Lung (tissue), 11 donors: ENCODE measurements at regions not wholly inside any gene's neighbourhood (a gene's known extent, or its start where the extent isn't known, plus 50 kb on each side); places are given as distances from the start of the nearest gene placed in this dataset.

Experiments used
- ATAC-seq: fragments of 200-7000 bp; cut with Tn5 transposase; one replicate; pipeline ENCODE4 v1.9.1; 2020; ENCODE audit warnings: moderate number of reproducible peaks; ENCODE audit not compliant: insufficient read depth, low FRiP score
- DNase-seq, 3 donors: peaks; one replicate each; pipeline ENCODE4 v3.0.0-alpha.2; 2013 to 2017
- H3K27ac ChIP-seq, 2 donors: one replicate each; pipeline ENCODE4 v1.5.1; 2013; ENCODE audit warnings: mild to moderate bottlenecking in 2 of 2, moderate library complexity in 2 of 2, control low read depth in 1 of 2, inconsistent platforms in 1 of 2, low read depth in 1 of 2, low read length in 1 of 2
- H3K27me3 ChIP-seq, 3 donors: one replicate each; pipeline ENCODE4 v1.5.1; 2013; ENCODE audit warnings: low read length in 2 of 3; ENCODE audit not compliant: control insufficient read depth in 3 of 3, insufficient read depth in 3 of 3
- H3K36me3 ChIP-seq, 4 donors: one replicate each; pipeline ENCODE4 v1.5.1; 2013; ENCODE audit warnings: low read length in 4 of 4, mild to moderate bottlenecking in 1 of 4, moderate library complexity in 1 of 4; ENCODE audit not compliant: control insufficient read depth in 4 of 4, insufficient read depth in 4 of 4
- H3K4me1 ChIP-seq, 5 donors: one replicate each; pipeline ENCODE4 v1.5.1; 2013; ENCODE audit warnings: low read length in 5 of 5, mild to moderate bottlenecking in 2 of 5, moderate library complexity in 1 of 5; ENCODE audit not compliant: control insufficient read depth in 5 of 5, insufficient read depth in 5 of 5
- H3K4me3 ChIP-seq: one replicate; pipeline ENCODE4 v1.5.1; 2013; ENCODE audit warnings: mild to moderate bottlenecking, control low read depth, moderate library complexity
- H3K9ac ChIP-seq, 2 donors: one replicate each; pipeline ENCODE4 v1.5.1; 2013; ENCODE audit warnings: low read length in 2 of 2, control low read depth in 1 of 2; ENCODE audit not compliant: insufficient read depth in 1 of 2
- H3K9me3 ChIP-seq, 4 donors: one replicate each; pipeline ENCODE4 v1.5.1; 2013; ENCODE audit warnings: low read length in 3 of 4, mild to moderate bottlenecking in 1 of 4, moderate library complexity in 1 of 4; ENCODE audit not compliant: control insufficient read depth in 4 of 4, insufficient read depth in 3 of 4
- WGBS, 2 donors: extraction: QIAGEN DNeasy Blood & Tissue Kit; methylation state at CpG; one replicate each; pipeline ENCODE4 v1.1.7; 2013; 5-methylcytosine and 5-hydroxymethylcytosine counted together
- TF ChIP-seq, protein P1 (sequence below): IDR thresholded peaks from 2 replicates; pipeline ENCODE4 v1.5.1; 2012; ENCODE audit warnings: mild to moderate bottlenecking; ENCODE audit errors: control extremely low read depth, extremely low read depth
- donor health status: control.
- donor health status: control.
- donor health status: Bipolar disorder and iron deficiency.
- donor health status: healthy.
- donor health status: DM: yes; HTN: yes; CAD: no.

DNA sequence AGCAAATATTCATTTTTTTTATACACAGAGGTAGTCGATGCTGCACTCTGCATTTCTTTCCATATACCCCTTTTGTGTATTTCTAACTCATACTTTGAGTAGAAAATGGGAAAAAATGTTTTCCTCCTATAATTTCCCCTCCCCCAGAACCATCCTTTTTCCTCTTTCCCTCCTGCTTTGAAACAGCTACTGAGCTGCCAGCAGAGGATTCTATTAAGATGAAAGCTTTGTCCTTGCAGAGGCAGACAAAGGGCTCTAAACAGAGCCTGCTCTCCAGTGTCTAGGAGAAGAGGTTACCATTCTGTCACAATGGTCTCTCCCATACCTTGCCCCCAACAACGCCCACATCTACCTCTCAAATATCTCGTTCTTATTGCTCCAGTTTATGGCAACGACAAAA lies 74.6 kb upstream of the OSBPL8 start:
- TF ChIP-seq, protein P1, sequence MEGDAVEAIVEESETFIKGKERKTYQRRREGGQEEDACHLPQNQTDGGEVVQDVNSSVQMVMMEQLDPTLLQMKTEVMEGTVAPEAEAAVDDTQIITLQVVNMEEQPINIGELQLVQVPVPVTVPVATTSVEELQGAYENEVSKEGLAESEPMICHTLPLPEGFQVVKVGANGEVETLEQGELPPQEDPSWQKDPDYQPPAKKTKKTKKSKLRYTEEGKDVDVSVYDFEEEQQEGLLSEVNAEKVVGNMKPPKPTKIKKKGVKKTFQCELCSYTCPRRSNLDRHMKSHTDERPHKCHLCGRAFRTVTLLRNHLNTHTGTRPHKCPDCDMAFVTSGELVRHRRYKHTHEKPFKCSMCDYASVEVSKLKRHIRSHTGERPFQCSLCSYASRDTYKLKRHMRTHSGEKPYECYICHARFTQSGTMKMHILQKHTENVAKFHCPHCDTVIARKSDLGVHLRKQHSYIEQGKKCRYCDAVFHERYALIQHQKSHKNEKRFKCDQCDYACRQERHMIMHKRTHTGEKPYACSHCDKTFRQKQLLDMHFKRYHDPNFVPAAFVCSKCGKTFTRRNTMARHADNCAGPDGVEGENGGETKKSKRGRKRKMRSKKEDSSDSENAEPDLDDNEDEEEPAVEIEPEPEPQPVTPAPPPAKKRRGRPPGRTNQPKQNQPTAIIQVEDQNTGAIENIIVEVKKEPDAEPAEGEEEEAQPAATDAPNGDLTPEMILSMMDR, result no peak

DNA sequence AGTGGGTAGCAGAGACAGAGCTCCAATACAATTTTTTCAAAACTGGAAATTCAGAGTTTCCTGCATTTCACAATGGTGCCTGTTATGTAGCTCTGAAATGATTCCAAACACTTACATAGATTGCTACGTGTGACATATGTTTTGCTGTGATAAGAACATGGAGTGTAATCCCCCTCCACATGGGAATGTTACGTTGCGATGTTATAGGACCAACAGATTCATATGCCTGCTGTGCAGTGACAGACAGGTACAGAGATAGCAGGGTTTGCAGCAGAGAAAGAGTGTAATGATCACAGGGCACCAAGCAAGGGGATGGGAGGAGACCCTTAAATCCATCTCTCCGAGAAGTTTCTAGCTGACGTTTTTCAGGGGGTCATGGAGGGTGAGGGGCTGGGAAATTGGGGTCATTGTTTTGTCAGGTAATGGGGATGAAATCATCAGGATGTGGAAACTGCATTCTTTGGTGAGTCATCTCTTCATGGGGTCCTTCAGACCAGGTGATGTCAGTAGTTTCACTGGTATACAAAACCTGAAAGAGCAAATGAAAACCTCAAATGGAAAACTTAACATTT lies 76.6 kb upstream of the OSBPL8 start:
- Histone ChIP-seq H3K9me3 (no peaks in the 10 kb centered on the region), H3K36me3 (no peaks in the 10 kb centered on the region), H3K4me1 (no peaks in the 10 kb centered on the region), H3K27ac (no peak overlapping the region), H3K27me3 (no peaks in the 10 kb centered on the region), H3K4me3 (no peak overlapping the region), H3K9ac (no peak overlapping the region)
- ATAC-seq (no peak), DNase-seq (peak in 1 of 3 donors; percentile 13)
- TF ChIP-seq, protein P1, result no peak
- WGBS, 2 donors, result 76 to 80% methylated on average over 5 of the region's 5 CpGs

More for the DNA sequence above, 74.6 kb upstream of the OSBPL8 start:
- H3K36me3 ChIP-seq, result no peaks in the 10 kb centered on the region
- no peak overlapping the region for H3K9ac ChIP-seq
- H3K4me3 ChIP-seq, result no peak overlapping the region
- no peak overlapping the region for H3K27ac ChIP-seq
- H3K27me3 ChIP-seq, result no peaks in the 10 kb centered on the region
- H3K4me1 ChIP-seq, result no peaks in the 10 kb centered on the region
- ATAC-seq (no peak), DNase-seq (no peak)
- 84 to 88% methylated on average over 4 of the region's 4 CpGs for WGBS, 2 donors
- H3K9me3 ChIP-seq, result no peaks in the 10 kb centered on the region

DNA sequence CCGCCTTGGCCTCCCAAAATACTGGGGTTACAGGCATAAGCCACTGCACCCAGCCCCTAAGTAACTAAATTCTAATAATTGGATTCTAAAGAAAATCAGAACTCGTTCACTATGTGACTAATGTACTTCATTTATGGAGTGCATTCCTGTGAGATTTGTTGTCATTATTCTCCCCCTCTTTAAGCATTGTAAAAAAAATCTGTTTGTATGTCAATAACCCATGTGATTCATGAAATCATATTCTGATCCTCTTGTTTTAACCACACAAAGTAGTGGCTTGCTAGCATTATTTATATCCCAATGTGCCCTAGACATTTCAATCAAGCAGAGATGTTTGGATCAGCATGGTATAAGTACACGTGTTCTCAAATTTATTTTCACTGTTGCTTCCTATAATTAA lies 78.2 kb upstream of the OSBPL8 start:
- TF ChIP-seq, protein P1, result no peak
- Histone ChIP-seq H3K36me3 (no peaks in the 10 kb centered on the region), H3K4me3 (no peak overlapping the region), H3K9ac (no peak overlapping the region), H3K27me3 (no peaks in the 10 kb centered on the region), H3K4me1 (no peaks in the 10 kb centered on the region), H3K27ac (no peak overlapping the region), H3K9me3 (no peaks in the 10 kb centered on the region)
- no peak for DNase-seq
- WGBS, 2 donors, result 86 to 88% methylated on average over 3 of the region's 3 CpGs
- no peak for ATAC-seq

DNA sequence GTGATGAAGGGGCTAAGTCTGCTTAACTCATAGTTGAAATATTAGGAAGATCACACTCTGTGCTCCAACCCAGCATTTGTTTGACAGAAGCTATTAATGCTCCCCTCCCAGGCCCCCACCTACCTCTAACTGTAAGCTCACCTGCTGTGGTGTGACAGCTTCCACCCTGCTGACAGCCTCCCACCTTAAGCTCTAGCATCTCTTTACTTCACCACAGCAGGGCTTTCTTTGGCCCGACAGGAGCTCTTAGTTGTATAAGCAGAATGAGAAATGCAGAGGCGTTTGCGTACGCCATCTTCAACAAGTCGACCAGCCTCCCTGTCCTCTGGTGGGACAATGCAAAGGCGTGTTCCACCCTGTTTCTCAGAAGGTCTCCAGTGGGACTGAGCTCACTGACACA lies 80.1 kb upstream of the OSBPL8 start:
- no peaks in the 10 kb centered on the region for H3K27me3 ChIP-seq
- H3K9me3 ChIP-seq, result no peaks in the 10 kb centered on the region
- DNase-seq (no peak), ATAC-seq (no peak)
- H3K36me3 ChIP-seq, result no peaks in the 10 kb centered on the region
- H3K4me3 ChIP-seq, result no peak overlapping the region
- H3K27ac ChIP-seq, result no peak overlapping the region
- H3K4me1 ChIP-seq, result no peaks in the 10 kb centered on the region
- 89 to 92% methylated on average over 6 of the region's 6 CpGs for WGBS, 2 donors
- TF ChIP-seq, protein P1, result no peak
- no peak overlapping the region for H3K9ac ChIP-seq
